ENCODE measurements at regions not wholly inside any gene's neighbourhood (a gene's known extent, or its start where the extent isn't known, plus 50 kb on each side); places are given as distances from the start of the nearest gene placed in this dataset.

DNA sequence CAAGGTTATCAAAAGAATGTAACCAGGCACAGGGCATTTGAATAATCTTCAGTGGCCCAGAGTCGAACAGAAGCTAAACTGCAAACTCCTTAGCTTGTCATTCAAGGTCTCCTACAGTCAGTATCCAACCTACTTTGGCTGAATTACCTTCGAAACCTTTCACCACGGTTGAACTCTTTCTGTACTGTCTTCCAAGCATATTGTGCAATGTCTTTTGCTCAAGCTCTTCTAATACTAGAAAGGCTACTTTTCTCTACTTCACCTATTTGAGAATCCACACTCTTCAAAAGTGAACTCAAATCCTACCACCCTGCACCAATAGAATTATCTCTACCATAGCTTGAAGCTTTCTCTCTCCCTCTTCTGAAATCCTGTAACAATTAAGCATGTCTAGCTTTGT lies 142.9 kb downstream of the NR4A2 start:
- Mint-ChIP-seq H3K4me3 (no peak overlapping the region), H3K9me3 (no peaks in the 10 kb centered on the region), H3K36me3 (no peaks in the 10 kb centered on the region), H3K27ac (no peak overlapping the region), H3K4me1 (no peaks in the 10 kb centered on the region), H3K27me3 (ENCODE audit: low read depth in 2 of 2) (peaks cover 0 to 8% of the 10 kb centered on the region in 2 donors)
- Histone ChIP-seq H3K4me1 (ENCODE audit: control insufficient read depth, insufficient read depth, low read length) (no peaks in the 10 kb centered on the region), H3K4me3 (ENCODE audit: low read length) (no peak overlapping the region), H3K27me3 (ENCODE audit: control insufficient read depth, insufficient read depth, low read length) (no peaks in the 10 kb centered on the region), H3K36me3 (ENCODE audit: control insufficient read depth, insufficient read depth, low read length) (no peaks in the 10 kb centered on the region), H3K9me3 (ENCODE audit: control insufficient read depth, insufficient read depth, low read length) (no peaks in the 10 kb centered on the region), H3K27ac (ENCODE audit: low read length) (no peak overlapping the region)
- no peak for DNase-seq
- TF ChIP-seq, protein P1, sequence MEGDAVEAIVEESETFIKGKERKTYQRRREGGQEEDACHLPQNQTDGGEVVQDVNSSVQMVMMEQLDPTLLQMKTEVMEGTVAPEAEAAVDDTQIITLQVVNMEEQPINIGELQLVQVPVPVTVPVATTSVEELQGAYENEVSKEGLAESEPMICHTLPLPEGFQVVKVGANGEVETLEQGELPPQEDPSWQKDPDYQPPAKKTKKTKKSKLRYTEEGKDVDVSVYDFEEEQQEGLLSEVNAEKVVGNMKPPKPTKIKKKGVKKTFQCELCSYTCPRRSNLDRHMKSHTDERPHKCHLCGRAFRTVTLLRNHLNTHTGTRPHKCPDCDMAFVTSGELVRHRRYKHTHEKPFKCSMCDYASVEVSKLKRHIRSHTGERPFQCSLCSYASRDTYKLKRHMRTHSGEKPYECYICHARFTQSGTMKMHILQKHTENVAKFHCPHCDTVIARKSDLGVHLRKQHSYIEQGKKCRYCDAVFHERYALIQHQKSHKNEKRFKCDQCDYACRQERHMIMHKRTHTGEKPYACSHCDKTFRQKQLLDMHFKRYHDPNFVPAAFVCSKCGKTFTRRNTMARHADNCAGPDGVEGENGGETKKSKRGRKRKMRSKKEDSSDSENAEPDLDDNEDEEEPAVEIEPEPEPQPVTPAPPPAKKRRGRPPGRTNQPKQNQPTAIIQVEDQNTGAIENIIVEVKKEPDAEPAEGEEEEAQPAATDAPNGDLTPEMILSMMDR (IDR thresholded peaks at IDR 0.05), result no peak
- intact Hi-C loops (cut with micrococcal nuclease), result no loop called here
- ATAC-seq, result no peak
- WGBS (ENCODE audit: insufficient coverage), result 82% methylated on average over 3 of the region's 3 CpGs

DNA sequence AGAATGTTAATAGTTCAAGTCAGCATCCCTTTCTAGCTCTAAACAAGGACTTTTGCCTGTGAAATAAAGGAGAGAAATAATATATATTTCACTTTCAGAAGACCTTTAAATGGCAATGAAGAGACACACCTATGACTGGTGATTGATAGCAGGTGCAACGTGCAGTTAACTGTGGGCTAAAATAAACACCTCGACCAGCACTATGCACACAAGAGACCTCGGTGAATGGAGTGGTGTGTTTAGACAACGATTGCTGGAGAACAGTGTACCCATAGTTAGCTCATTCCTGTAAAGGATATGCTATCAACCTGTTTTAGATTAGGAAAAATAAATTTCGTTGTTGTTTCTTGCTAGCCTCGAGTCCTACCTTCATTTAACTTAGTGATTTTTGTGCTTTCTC lies 143.4 kb downstream of the NR4A2 start:
- H3K4me1 Mint-ChIP-seq, result no peaks in the 10 kb centered on the region
- H3K4me3 Mint-ChIP-seq, result no peak overlapping the region
- H3K4me3 ChIP-seq (ENCODE audit: low read length), result no peak overlapping the region
- H3K27me3 Mint-ChIP-seq (ENCODE audit: low read depth in 2 of 2), result peaks cover under 1 to 8% of the 10 kb centered on the region in 2 donors
- H3K4me1 ChIP-seq (ENCODE audit: control insufficient read depth, insufficient read depth, low read length), result no peaks in the 10 kb centered on the region
- ATAC-seq, result no peak
- H3K9me3 ChIP-seq (ENCODE audit: control insufficient read depth, insufficient read depth, low read length), result no peaks in the 10 kb centered on the region
- H3K9me3 Mint-ChIP-seq, result no peaks in the 10 kb centered on the region
- H3K27ac ChIP-seq (ENCODE audit: low read length), result no peak overlapping the region
- H3K36me3 Mint-ChIP-seq, result no peaks in the 10 kb centered on the region
- no peaks in the 10 kb centered on the region for H3K27me3 ChIP-seq (ENCODE audit: control insufficient read depth, insufficient read depth, low read length)
- intact Hi-C loops (cut with micrococcal nuclease), result no loop called here
- no peak overlapping the region for H3K27ac Mint-ChIP-seq
- TF ChIP-seq, protein P1 (IDR thresholded peaks at IDR 0.05), result no peak
- WGBS (ENCODE audit: insufficient coverage), result 74% methylated on average over 6 of the region's 6 CpGs
- no peak for DNase-seq
- no peaks in the 10 kb centered on the region for H3K36me3 ChIP-seq (ENCODE audit: control insufficient read depth, insufficient read depth, low read length)

DNA sequence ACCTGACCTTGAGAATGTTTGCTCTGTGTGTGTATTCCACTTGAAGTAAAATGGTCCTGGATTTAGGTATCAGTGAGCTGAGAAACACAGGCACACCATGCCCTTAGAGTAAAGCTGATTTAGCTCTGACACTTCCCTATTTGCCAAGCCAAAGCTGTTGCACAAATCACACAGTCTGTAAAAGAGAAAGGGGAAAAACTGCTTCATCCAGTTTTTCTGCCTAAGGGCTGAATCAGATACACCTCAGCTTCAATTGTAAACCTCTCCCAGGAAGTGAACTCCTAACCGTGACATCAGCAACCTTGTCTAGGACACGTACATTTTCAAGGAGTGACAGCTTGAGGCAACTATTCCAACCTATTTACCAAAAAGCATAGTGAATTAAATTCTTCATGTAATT lies 150.4 kb downstream of the NR4A2 start:
- Histone ChIP-seq H3K27me3 (ENCODE audit: control insufficient read depth, insufficient read depth, low read length) (no peaks in the 10 kb centered on the region), H3K4me1 (ENCODE audit: control insufficient read depth, insufficient read depth, low read length) (no peaks in the 10 kb centered on the region), H3K9me3 (ENCODE audit: control insufficient read depth, insufficient read depth, low read length) (no peaks in the 10 kb centered on the region), H3K27ac (ENCODE audit: low read length) (no peak overlapping the region), H3K36me3 (ENCODE audit: control insufficient read depth, insufficient read depth, low read length) (no peaks in the 10 kb centered on the region), H3K4me3 (ENCODE audit: low read length) (no peak overlapping the region)
- H3K27me3 Mint-ChIP-seq (ENCODE audit: low read depth in 2 of 2), result peaks cover 8 to 27% of the 10 kb centered on the region in 2 donors
- no peak for DNase-seq
- no peak overlapping the region for H3K27ac Mint-ChIP-seq
- H3K4me1 Mint-ChIP-seq, result no peaks in the 10 kb centered on the region
- no peaks in the 10 kb centered on the region for H3K9me3 Mint-ChIP-seq
- H3K36me3 Mint-ChIP-seq, result no peaks in the 10 kb centered on the region
- no peak for ATAC-seq
- TF ChIP-seq, protein P1 (IDR thresholded peaks at IDR 0.05), result no peak
- no peak overlapping the region for H3K4me3 Mint-ChIP-seq
- 88% methylated on average over 2 of the region's 2 CpGs for WGBS (ENCODE audit: insufficient coverage)
- intact Hi-C loops (cut with micrococcal nuclease), result no loop called here

DNA sequence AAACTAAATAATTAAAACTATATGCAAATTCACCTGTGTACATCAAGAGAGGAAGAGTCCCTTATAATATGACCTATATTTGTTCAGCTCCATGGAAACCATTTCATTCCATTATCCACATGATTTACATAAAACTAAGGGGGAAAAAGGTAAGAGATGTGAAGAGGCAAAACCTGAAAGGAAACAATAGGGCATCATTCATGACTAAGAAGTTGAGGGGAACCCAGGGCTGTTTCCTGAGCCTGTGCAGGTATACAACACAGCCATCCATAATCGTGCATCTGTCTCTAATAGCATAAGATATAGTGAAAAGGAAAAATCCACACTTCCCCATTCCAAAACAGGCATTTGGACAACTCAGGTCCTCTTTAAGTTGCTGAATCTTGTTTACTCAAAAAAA lies 151.3 kb downstream of the NR4A2 start:
- no peak overlapping the region for H3K27ac ChIP-seq (ENCODE audit: low read length)
- H3K36me3 Mint-ChIP-seq, result no peaks in the 10 kb centered on the region
- no peaks in the 10 kb centered on the region for H3K4me1 Mint-ChIP-seq
- DNase-seq, result no peak
- no peaks in the 10 kb centered on the region for H3K27me3 ChIP-seq (ENCODE audit: control insufficient read depth, insufficient read depth, low read length)
- no peak overlapping the region for H3K27ac Mint-ChIP-seq
- TF ChIP-seq, protein P1 (IDR thresholded peaks at IDR 0.05), result no peak
- H3K27me3 Mint-ChIP-seq (ENCODE audit: low read depth in 2 of 2), result peaks cover 8 to 27% of the 10 kb centered on the region in 2 donors
- no peaks in the 10 kb centered on the region for H3K4me1 ChIP-seq (ENCODE audit: control insufficient read depth, insufficient read depth, low read length)
- no peak overlapping the region for H3K4me3 Mint-ChIP-seq
- no peak overlapping the region for H3K4me3 ChIP-seq (ENCODE audit: low read length)
- no CpG with 5 or more reads among the region's 1 CpG for WGBS (ENCODE audit: insufficient coverage)
- H3K36me3 ChIP-seq (ENCODE audit: control insufficient read depth, insufficient read depth, low read length), result no peaks in the 10 kb centered on the region
- H3K9me3 ChIP-seq (ENCODE audit: control insufficient read depth, insufficient read depth, low read length), result no peaks in the 10 kb centered on the region
- ATAC-seq, result no peak
- H3K9me3 Mint-ChIP-seq, result no peaks in the 10 kb centered on the region
- intact Hi-C loops (cut with micrococcal nuclease), result no loop called here

Measured in natural killer cell (primary cell).